NCI-H2107 (cell line): ENCODE measurements at regions not wholly inside any gene's neighbourhood (a gene's known extent, or its start where the extent isn't known, plus 50 kb on each side); places are given as distances from the start of the nearest gene placed in this dataset.

ENCODE experiments used
- DNase-seq: peaks from one replicate; lab custom pipeline; 2025; lab: John Stamatoyannopoulos, UW

GRCh38 chr2:144079803-144080202 lies 440.1 kb downstream of the ZEB2 start:
- DNase-seq, result no peak

DNA sequence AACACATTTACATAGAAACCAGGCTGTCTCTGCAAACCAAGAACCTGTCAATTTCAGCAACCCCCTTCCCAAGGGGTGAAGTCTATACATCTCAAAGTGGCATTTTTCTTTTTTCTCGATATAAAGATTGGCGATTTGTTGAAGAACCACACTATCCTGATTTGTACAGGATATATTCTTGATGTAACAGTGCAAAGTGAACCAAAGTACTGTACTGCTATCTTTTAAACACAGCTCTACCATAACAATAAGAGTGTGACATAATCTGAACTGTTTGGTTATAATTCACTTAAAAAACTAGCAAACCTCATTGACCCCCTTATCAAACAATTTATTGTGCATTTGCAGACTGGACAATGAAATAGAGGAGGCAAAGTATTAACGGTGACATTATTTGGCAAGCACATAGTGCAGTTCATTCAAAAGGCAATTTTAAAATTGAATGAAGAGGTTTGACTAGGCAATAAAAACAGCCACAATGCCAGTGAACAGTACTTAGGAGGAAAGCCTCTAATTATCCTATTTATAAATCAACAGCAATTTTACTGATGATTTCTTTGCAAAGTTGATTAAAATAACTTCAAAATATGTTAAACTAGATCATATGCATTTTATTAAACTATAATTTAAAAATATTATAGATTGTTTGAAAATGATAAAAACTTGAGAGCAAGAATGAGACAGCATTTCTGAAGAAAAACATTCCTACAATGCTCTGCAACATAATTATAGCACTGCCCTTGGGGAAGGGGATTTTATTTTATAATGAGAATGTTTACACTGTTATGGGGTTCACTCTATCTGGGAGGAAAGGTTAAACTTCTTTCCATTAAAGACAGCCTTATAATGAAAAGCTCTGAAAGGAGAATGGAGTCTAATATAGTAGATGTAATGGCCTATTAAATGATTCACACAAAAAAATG lies 440.9 kb downstream of the ZEB2 start:
- DNase-seq, result no peak

- DNase-seq, result no peak
Observed at GRCh38 chr2:144078106-144078505, 441.8 kb downstream of the ZEB2 start.

- no peak for DNase-seq
Observed at GRCh38 chr2:144074450-144074849, 445.5 kb downstream of the ZEB2 start.

DNA sequence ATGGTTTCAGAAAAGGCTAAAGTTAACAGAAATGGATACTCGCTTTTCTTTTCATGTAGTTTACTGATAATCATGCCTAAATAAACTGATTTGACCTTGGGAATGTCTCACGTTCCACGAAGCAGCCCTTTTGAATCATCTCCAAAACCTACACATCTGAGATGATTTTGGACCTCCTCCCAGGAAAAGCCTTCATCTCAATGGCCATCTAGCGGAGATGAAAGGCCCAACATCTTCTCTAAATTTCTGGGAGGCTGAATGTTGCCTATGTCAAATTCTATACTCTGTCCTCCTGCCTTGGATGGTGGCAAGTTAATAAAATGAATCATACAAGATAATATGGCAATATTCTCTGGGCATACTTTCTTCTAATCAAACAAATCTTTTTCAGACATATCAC lies 448.5 kb downstream of the ZEB2 start:
- DNase-seq, result no peak

- DNase-seq, result no peak
Observed at GRCh38 chr2:144067506-144067905, 452.4 kb downstream of the ZEB2 start.

DNA sequence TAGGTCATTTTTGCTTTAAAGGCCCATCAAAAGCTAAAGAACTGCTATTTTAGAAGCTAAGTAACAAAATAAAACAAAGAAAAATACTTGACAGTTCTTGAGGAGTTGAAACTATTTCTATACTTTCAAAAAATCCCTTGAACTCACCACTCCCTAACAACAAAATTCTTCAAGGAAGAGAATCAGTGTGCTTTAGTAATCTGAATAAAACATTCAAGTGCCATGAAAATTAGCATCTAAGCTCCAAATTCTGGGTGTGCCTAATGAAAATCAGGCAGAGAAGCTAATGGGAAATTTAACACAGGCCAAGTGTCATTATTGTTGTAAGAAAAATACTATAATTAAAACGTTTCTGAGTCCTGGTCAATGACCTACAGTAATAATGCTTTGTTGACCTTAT lies 456.3 kb downstream of the ZEB2 start:
- DNase-seq, result no peak

DNA sequence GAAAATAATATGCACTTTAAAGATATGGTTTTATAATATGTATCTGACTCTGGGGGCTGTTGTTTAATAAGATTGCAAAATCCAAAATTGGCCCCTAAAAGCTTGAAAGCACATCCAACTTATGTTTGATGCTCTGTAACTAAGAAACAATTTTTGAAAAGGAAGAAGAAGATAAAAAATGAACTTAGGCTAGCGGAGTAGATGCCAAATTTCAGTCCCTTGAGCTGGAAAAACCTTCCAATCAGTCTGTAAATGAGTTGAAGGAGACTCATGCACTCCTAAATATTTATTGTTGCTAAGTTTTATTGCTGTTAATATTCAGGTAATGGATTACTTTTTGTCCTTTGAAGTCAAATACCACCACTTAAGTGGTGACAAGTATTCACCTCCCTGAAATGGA lies 465.0 kb downstream of the ZEB2 start:
- no peak for DNase-seq

- DNase-seq, result no peak
Observed at GRCh38 chr2:144052083-144052482, 467.8 kb downstream of the ZEB2 start.

DNA sequence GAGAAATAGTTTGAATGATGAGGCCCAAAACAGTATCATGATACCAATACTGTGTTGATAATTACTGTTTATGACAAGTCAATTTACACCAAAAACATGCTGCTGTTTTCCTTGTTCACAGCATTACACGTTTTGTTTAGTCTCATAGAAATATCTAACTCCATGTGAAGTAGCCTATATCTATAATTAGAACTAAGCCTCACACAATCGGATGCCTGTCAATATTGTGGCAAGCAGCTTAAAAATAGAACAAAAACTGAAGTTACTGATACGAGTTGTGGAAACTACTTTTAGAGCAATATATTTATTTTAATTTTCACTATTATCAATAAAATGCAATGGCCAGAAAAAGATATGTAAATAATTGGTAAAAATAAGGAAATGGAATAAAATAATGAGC lies 470.8 kb downstream of the ZEB2 start:
- no peak for DNase-seq

GRCh38 chr2:144048631-144049060 lies 471.3 kb downstream of the ZEB2 start:
- DNase-seq, result no peak

DNA sequence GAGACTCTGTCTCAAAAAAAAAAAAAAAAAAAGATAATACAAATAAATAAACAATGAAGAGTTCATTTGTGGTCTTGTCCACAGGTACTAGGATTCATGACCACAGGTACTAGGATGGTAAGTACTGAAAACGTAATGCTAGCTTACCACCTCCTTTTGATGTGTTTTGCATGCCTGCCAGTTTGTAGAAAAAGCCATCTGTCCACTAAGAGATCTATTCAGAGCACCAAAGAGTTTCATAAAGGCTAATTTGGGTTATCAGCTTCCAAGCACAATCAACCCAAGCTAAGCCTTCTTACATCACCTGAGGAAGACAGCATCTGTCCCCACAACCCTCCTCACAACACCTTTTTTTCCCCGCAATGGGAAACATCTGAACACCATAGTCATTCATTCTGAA lies 477.2 kb downstream of the ZEB2 start:
- DNase-seq, result no peak

GRCh38 chr2:144041612-144042011 lies 478.3 kb downstream of the ZEB2 start:
- no peak for DNase-seq

DNA sequence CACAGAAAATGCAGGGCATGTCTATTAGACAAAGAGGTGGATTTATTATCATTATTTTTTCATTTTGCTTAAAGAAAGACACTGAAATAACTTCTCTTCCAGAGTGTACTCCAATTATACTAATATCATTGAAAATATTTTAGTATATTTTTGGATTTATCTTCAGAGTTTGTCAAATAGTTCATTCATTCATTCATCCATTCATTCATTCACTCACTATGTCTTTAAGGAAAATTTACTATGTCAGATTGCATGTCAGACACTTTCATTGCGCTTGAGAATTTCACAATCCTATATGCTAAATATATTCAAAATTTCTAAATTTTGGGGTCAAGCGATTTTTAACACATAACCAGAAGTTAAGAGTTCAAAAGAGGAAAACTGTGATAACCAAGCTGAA lies 479.1 kb downstream of the ZEB2 start:
- no peak for DNase-seq

- no peak for DNase-seq
Observed at GRCh38 chr2:144032566-144032965, 487.4 kb downstream of the ZEB2 start.

DNA sequence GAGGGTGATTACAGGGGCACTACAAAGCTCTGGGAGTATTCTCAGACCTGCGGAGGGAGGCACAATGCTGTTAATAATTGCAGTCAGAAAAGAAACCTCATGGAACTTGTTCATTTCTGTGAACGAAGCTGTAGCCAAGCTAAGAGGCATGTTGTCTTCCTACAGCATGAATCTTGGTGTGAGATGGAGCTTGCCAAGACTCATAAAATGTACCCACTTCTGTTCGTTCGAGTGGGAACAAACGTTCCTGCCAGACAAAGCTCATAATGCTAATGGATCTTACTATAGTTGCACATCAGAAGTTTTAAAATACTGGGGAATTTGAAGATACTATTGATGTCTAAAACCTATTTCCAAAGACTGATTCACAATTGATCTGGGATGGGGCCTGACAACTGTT lies 489.1 kb downstream of the ZEB2 start:
- DNase-seq, result no peak

DNA sequence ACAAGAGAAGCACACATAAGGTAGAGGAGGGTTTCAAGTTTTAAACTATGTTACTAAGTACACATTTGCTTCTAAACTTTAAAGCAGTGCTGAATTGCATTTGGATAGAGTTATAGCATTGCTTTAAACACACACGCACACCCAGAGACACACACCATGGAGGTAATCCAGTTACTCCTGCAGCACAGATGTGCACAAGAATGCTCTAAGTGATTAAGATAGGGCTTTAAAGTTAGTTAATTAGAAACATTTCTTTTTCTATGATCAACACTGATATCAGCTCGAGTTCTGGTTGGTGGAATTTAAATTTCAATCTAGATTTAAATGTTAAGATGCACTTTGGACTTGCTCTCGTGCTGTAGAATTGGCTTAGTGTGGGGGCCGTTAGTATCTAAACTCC lies 492.3 kb downstream of the ZEB2 start:
- no peak for DNase-seq

DNA sequence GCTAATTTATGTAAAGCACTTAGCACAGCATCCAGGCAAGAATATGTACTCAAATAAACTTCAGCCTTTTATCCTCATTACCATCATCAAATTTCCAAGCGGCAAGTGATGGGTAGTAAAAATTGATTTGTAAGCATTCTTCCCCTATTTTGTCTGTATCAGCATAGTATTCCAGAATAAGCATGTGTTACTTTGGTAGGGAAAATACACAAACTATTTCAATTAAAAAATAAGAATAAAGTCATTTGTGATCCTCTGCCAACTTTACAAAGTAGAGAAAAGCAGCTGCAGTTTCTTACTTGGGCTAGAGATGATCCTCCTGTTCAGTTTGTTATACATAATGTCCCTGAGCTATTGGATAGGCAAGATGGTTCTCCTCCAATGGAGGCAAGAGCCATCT lies 493.2 kb downstream of the ZEB2 start:
- DNase-seq, result no peak

DNA sequence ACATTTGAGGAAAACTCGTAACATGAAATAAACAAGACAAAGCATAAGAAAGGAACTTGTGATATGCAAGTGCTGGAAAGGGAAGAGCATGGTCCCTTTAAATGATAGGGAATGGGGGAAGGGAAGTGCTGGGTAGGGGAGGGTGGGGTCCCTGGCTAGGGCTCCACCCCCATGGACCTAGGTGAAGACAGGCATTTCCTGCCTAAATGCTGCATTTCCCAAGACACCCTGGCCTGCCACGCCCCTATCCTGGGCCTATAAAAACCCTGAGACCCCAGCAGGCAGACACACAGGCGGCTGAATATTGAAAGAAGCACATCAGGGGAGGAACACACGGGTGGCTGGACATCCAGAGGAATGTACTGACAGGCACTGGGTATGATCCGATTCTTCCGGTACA lies 499.9 kb downstream of the ZEB2 start:
- no peak for DNase-seq

GRCh38 chr2:144015655-144016245 lies 504.2 kb downstream of the ZEB2 start:
- DNase-seq, result no peak

DNA sequence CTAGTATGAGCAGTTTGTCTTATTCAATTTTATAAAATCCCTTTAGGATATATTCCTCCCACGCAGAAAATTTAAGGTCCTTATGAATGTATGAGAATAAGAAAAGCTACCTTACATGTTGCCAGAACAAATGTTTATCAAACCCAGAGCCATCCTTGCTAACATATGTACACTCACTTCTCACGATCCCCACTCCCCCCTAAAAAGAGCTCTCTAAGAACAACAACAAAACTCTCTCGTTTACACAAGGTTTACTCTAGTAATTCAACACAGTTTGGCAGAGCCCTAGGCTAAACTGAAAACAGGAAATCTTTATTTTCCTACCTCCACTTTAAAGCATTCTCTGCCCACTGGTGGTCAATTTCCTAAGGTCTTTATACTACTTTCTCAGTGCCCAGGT lies 504.9 kb downstream of the ZEB2 start:
- no peak for DNase-seq

- DNase-seq, result no peak
Observed at GRCh38 chr2:144014103-144014502, 505.8 kb downstream of the ZEB2 start.

DNA sequence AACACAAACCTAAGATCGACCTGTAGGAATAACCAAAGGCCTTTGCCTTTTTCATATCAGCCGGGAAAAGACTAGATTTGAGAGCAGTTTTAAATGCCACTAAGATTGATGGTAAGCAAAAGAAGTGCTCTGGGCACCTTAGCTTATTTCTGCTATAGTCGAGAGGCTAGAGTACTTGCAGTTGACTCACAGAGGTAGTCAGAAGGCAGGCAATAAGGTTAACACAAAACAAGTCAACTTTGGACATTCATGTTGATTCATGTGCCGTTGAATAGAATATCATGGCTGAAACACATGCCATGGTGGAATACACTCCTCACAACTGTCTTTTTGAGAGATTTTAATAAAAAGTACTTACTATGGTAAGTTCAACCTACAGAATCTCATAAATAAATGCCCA lies 507.6 kb downstream of the ZEB2 start:
- DNase-seq, result no peak

- DNase-seq, result no peak
Observed at GRCh38 chr2:144011553-144011952, 508.4 kb downstream of the ZEB2 start.
